ENCODE measurements at regions not wholly inside any gene's neighbourhood (a gene's known extent, or its start where the extent isn't known, plus 50 kb on each side); places are given as distances from the start of the nearest gene placed in this dataset.

GRCh38 chr14:101616202-101616601, 54.9 kb downstream of the DIO3 start:
- Mint-ChIP-seq H3K36me3 (ENCODE audit: unreplicated experiment) (peaks cover 10% of the 10 kb centered on the region), H3K27me3 (ENCODE audit: unreplicated experiment) (no peaks in the 10 kb centered on the region), H3K4me1 (ENCODE audit: low read depth, unreplicated experiment) (no peaks in the 10 kb centered on the region), H3K9me3 (ENCODE audit: unreplicated experiment) (peaks cover 7% of the 10 kb centered on the region), H3K4me3 (ENCODE audit: unreplicated experiment) (no peak overlapping the region), H3K27ac (ENCODE audit: unreplicated experiment) (no peak overlapping the region)
- no peak for TF ChIP-seq CTCF (IDR thresholded peaks at IDR 0.05; ENCODE audit: partially characterized antibody, unreplicated experiment)
- DNase-seq, result no peak

GRCh38 chr14:101619484-101619883, 58.2 kb downstream of the DIO3 start:
- H3K27me3 Mint-ChIP-seq (ENCODE audit: unreplicated experiment), result peaks cover 7% of the 10 kb centered on the region
- peaks cover 5% of the 10 kb centered on the region for H3K36me3 Mint-ChIP-seq (ENCODE audit: unreplicated experiment)
- H3K4me3 Mint-ChIP-seq (ENCODE audit: unreplicated experiment), result no peak overlapping the region
- peaks cover 7% of the 10 kb centered on the region for H3K9me3 Mint-ChIP-seq (ENCODE audit: unreplicated experiment)
- no peak for DNase-seq
- TF ChIP-seq CTCF (IDR thresholded peaks at IDR 0.05; ENCODE audit: partially characterized antibody, unreplicated experiment), result no peak
- H3K4me1 Mint-ChIP-seq (ENCODE audit: low read depth, unreplicated experiment), result no peaks in the 10 kb centered on the region
- H3K27ac Mint-ChIP-seq (ENCODE audit: unreplicated experiment), result no peak overlapping the region

- H3K4me1 Mint-ChIP-seq (ENCODE audit: low read depth, unreplicated experiment), result no peaks in the 10 kb centered on the region
- peaks cover 6% of the 10 kb centered on the region for H3K9me3 Mint-ChIP-seq (ENCODE audit: unreplicated experiment)
- no peak overlapping the region for H3K4me3 Mint-ChIP-seq (ENCODE audit: unreplicated experiment)
- DNase-seq, result no peak
- no peak overlapping the region for H3K27ac Mint-ChIP-seq (ENCODE audit: unreplicated experiment)
- TF ChIP-seq CTCF (IDR thresholded peaks at IDR 0.05; ENCODE audit: partially characterized antibody, unreplicated experiment), result no peak
- peaks cover 9% of the 10 kb centered on the region for H3K27me3 Mint-ChIP-seq (ENCODE audit: unreplicated experiment)
- H3K36me3 Mint-ChIP-seq (ENCODE audit: unreplicated experiment), result peaks cover 4% of the 10 kb centered on the region
Measured at GRCh38 chr14:101620031-101620788, 58.9 kb downstream of the DIO3 start.

GRCh38 chr14:101620821-101621785, 59.8 kb downstream of the DIO3 start:
- no peak for TF ChIP-seq CTCF (IDR thresholded peaks at IDR 0.05; ENCODE audit: partially characterized antibody, unreplicated experiment)
- H3K4me3 Mint-ChIP-seq (ENCODE audit: unreplicated experiment), result no peak overlapping the region
- peaks cover 3% of the 10 kb centered on the region for H3K9me3 Mint-ChIP-seq (ENCODE audit: unreplicated experiment)
- H3K36me3 Mint-ChIP-seq (ENCODE audit: unreplicated experiment), result peaks cover 5% of the 10 kb centered on the region
- H3K27me3 Mint-ChIP-seq (ENCODE audit: unreplicated experiment), result peaks cover 14% of the 10 kb centered on the region
- H3K27ac Mint-ChIP-seq (ENCODE audit: unreplicated experiment), result no peak overlapping the region
- no peak for DNase-seq
- H3K4me1 Mint-ChIP-seq (ENCODE audit: low read depth, unreplicated experiment), result no peaks in the 10 kb centered on the region

All from glutamatergic neuron (in vitro differentiated cells).